SIG-M5 (cell line): ENCODE measurements at regions not wholly inside any gene's neighbourhood (a gene's known extent, or its start where the extent isn't known, plus 50 kb on each side); places are given as distances from the start of the nearest gene placed in this dataset.

Experiments used
- DNase-seq: peaks from one replicate; lab custom pipeline; 2025; lab: John Stamatoyannopoulos, UW

- DNase-seq, result no peak
Observed at GRCh38 chr4:114364857-114365256, 233.8 kb upstream of the UGT8 start.

- no peak for DNase-seq
Observed at GRCh38 chr4:114365591-114365990, 233.0 kb upstream of the UGT8 start.

GRCh38 chr4:114366368-114366767 lies 232.2 kb upstream of the UGT8 start:
- DNase-seq, result no peak

GRCh38 chr4:114368751-114369150 lies 229.9 kb upstream of the UGT8 start:
- no peak for DNase-seq

GRCh38 chr4:114373508-114373907 lies 225.1 kb upstream of the UGT8 start:
- no peak for DNase-seq

- no peak for DNase-seq
Observed at GRCh38 chr4:114378305-114378903, 220.2 kb upstream of the UGT8 start.

GRCh38 chr4:114383067-114383466 lies 215.5 kb upstream of the UGT8 start:
- no peak for DNase-seq

- DNase-seq, result no peak
Observed at GRCh38 chr4:114383721-114384120, 214.9 kb upstream of the UGT8 start.

GRCh38 chr4:114384629-114385028 lies 214.0 kb upstream of the UGT8 start:
- DNase-seq, result no peak

- DNase-seq, result no peak
Observed at GRCh38 chr4:114385195-114385985, 213.2 kb upstream of the UGT8 start.

- no peak for DNase-seq
Observed at GRCh38 chr4:114386637-114387233, 211.9 kb upstream of the UGT8 start.

GRCh38 chr4:114389070-114389685 lies 209.4 kb upstream of the UGT8 start:
- no peak for DNase-seq

- DNase-seq, result no peak
Observed at GRCh38 chr4:114393295-114394038, 205.1 kb upstream of the UGT8 start.

- DNase-seq, result no peak
Observed at GRCh38 chr4:114396808-114397207, 201.8 kb upstream of the UGT8 start.

GRCh38 chr4:114398410-114398809 lies 200.2 kb upstream of the UGT8 start:
- DNase-seq, result no peak

- DNase-seq, result no peak
Observed at GRCh38 chr4:114399105-114399504, 199.5 kb upstream of the UGT8 start.

- DNase-seq, result no peak
Observed at GRCh38 chr4:114400531-114400930, 198.1 kb upstream of the UGT8 start.

GRCh38 chr4:114401483-114401882 lies 197.1 kb upstream of the UGT8 start:
- no peak for DNase-seq

GRCh38 chr4:114417214-114417613 lies 181.4 kb upstream of the UGT8 start:
- no peak for DNase-seq

- no peak for DNase-seq
Observed at GRCh38 chr4:114420069-114420468, 178.5 kb upstream of the UGT8 start.

GRCh38 chr4:114423582-114423981 lies 175.0 kb upstream of the UGT8 start:
- no peak for DNase-seq

GRCh38 chr4:114435116-114435515 lies 163.5 kb upstream of the UGT8 start:
- no peak for DNase-seq
